IPS DF 4.7 (cell line): ENCODE measurements at regions not wholly inside any gene's neighbourhood (a gene's known extent, or its start where the extent isn't known, plus 50 kb on each side); places are given as distances from the start of the nearest gene placed in this dataset.

Source experiments
- DNase-seq: peaks from one replicate; pipeline ENCODE4 v3.0.0-alpha.2; 2013; ENCODE audit warnings: low spot score; ENCODE audit errors: extremely low read depth

- no peak for DNase-seq
Observed at GRCh38 chr15:87083201-87083600, 1003.5 kb downstream of the AGBL1 start.

DNA sequence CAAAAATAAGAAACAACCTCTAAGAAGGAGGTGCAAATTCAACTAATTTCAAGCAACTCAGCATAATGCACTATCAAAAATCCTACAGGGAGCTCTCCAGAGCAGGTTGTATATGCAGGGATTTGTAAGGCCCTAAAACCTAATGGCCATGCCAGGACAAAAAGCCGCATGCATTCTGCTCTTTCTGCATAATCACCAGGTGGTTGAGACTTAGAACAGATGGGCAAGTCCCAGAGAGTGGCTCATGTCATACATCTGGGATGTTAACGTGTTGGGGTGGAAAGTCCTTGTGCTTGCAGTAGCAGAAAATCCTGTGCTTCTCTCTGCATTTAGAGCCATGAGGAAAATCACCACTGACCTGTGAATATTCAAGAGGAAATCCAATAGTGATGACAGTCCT lies 1002.9 kb downstream of the AGBL1 start:
- no peak for DNase-seq

DNA sequence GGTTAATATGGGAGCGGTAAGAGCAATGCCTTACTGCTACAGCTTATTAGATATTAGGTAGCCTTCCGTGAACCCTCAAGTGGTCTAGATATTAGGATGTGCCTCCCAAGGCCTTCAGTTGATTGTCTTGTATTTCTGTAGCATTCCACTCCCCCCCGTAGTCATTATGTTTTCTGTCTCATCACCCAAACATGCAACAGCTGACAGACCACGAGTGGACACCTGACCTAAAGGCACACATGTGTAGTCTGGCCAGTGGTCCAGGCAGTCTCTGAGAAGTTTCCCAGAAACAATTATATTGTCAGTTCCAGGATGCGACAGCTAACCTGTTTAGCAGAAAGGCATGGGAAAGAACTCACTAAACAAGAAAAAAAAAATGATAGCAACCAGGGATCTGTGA lies 1000.9 kb downstream of the AGBL1 start:
- DNase-seq: no peak
